GM19455 (cell line): ENCODE measurements at regions not wholly inside any gene's neighbourhood (a gene's known extent, or its start where the extent isn't known, plus 50 kb on each side); places are given as distances from the start of the nearest gene placed in this dataset.
"Not testable (repeated sequence)": the region's sequence is repeated elsewhere in the genome, so short reads cannot be mapped to it uniquely, and the experiment has no call there.

Experiments used
- ATAC-seq: cut with Tn5 transposase; IDR thresholded peaks from one replicate; pipeline ENCODE4 v1.9.1; 2021; ENCODE audit not compliant: unreplicated experiment

- no peak for ATAC-seq
These were observed 316.2 kb upstream of the RGS6 start for GRCh38 chr14:71616013-71616412.

- no peak for ATAC-seq
These were observed 314.2 kb upstream of the RGS6 start for GRCh38 chr14:71618047-71618446.

GRCh38 chr14:71618716-71619115 is 313.5 kb upstream of the RGS6 start:
- ATAC-seq = no peak

- ATAC-seq = no peak
These were observed 312.8 kb upstream of the RGS6 start for GRCh38 chr14:71619472-71619871.

GRCh38 chr14:71620401-71620800 is 311.8 kb upstream of the RGS6 start:
- no peak for ATAC-seq

- no peak for ATAC-seq
These were observed 311.0 kb upstream of the RGS6 start for GRCh38 chr14:71621276-71621675.

- ATAC-seq = no peak
These were observed 310.1 kb upstream of the RGS6 start for GRCh38 chr14:71621980-71622605.

- no peak for ATAC-seq
These were observed 308.3 kb upstream of the RGS6 start for GRCh38 chr14:71623939-71624338.

- no peak for ATAC-seq
These were observed 307.1 kb upstream of the RGS6 start for GRCh38 chr14:71625175-71625574.

- no peak for ATAC-seq
These were observed 306.1 kb upstream of the RGS6 start for GRCh38 chr14:71625891-71626701.

GRCh38 chr14:71628433-71628832 is 303.8 kb upstream of the RGS6 start:
- ATAC-seq = no peak

GRCh38 chr14:71629250-71629649 is 303.0 kb upstream of the RGS6 start:
- ATAC-seq = no peak

- ATAC-seq = no peak
These were observed 302.3 kb upstream of the RGS6 start for GRCh38 chr14:71629765-71630492.

- ATAC-seq = not testable (repeated sequence)
These were observed 301.2 kb upstream of the RGS6 start for GRCh38 chr14:71631030-71631429.

- ATAC-seq = no peak
These were observed 299.7 kb upstream of the RGS6 start for GRCh38 chr14:71632440-71632946.

GRCh38 chr14:71636076-71636475 is 296.2 kb upstream of the RGS6 start:
- ATAC-seq = no peak

GRCh38 chr14:71636820-71637471 is 295.3 kb upstream of the RGS6 start:
- ATAC-seq = no peak

GRCh38 chr14:71638523-71639196 is 293.6 kb upstream of the RGS6 start:
- no peak for ATAC-seq

GRCh38 chr14:71642715-71643114 is 289.5 kb upstream of the RGS6 start:
- ATAC-seq = no peak

GRCh38 chr14:71645656-71646055 is 286.6 kb upstream of the RGS6 start:
- ATAC-seq = no peak

- no peak for ATAC-seq
These were observed 285.7 kb upstream of the RGS6 start for GRCh38 chr14:71646518-71646917.
